ENCODE measurements at regions not wholly inside any gene's neighbourhood (a gene's known extent, or its start where the extent isn't known, plus 50 kb on each side); places are given as distances from the start of the nearest gene placed in this dataset.

GRCh38 chrX:117532339-117532738 lies 584.3 kb downstream of the KLHL13 start:
- no peaks in the 10 kb centered on the region for H3K27me3 ChIP-seq
- DNase-seq, result no peak
- ATAC-seq, result no peak
- no peak overlapping the region for H3K4me3 ChIP-seq
- H3K9me3 ChIP-seq, result no peaks in the 10 kb centered on the region
- H3K36me3 ChIP-seq, result no peaks in the 10 kb centered on the region
- no peak overlapping the region for H3K27ac ChIP-seq
- no peaks in the 10 kb centered on the region for H3K4me1 ChIP-seq
- TF ChIP-seq CTCF (IDR thresholded peaks at IDR 0.05), result no peak
- no peak for TF ChIP-seq POLR2A (IDR thresholded peaks at IDR 0.05)
- intact Hi-C loops (cut with DNase I), result no loop called here

- TF ChIP-seq CTCF (IDR thresholded peaks at IDR 0.05), result no peak
- no peak for TF ChIP-seq POLR2A (IDR thresholded peaks at IDR 0.05)
- 71 to 80% (median 75%) methylated on average over 4 of the region's 4 CpGs for WGBS, 4 donors
Measured at GRCh38 chrX:117522725-117523700, 593.6 kb downstream of the KLHL13 start.

GRCh38 chrX:117517994-117518393 lies 598.6 kb downstream of the KLHL13 start:
- 59 to 85% (median 73%) methylated on average over 1 of the region's 1 CpG for WGBS, 4 donors
- TF ChIP-seq POLR2A (IDR thresholded peaks at IDR 0.05) (no peak), CTCF (IDR thresholded peaks at IDR 0.05) (no peak)

More at GRCh38 chrX:117522725-117523700, 593.6 kb downstream of the KLHL13 start:
- no peak for DNase-seq
- intact Hi-C loops (cut with DNase I), result no loop called here
- Histone ChIP-seq H3K4me3 (no peak overlapping the region), H3K4me1 (no peaks in the 10 kb centered on the region), H3K9me3 (no peaks in the 10 kb centered on the region), H3K27me3 (no peaks in the 10 kb centered on the region), H3K36me3 (no peaks in the 10 kb centered on the region), H3K27ac (no peak overlapping the region)
- ATAC-seq, result peak in 2 of 4 donors; percentile 44 to 45

GRCh38 chrX:117511379-117511778 lies 605.2 kb downstream of the KLHL13 start:
- DNase-seq (peak in 1 of 5 donors; percentile 6), ATAC-seq (no peak)
- Histone ChIP-seq H3K27ac (no peak overlapping the region), H3K4me3 (no peak overlapping the region), H3K4me1 (no peaks in the 10 kb centered on the region), H3K27me3 (no peaks in the 10 kb centered on the region), H3K9me3 (no peaks in the 10 kb centered on the region), H3K36me3 (no peaks in the 10 kb centered on the region)
- TF ChIP-seq CTCF (IDR thresholded peaks at IDR 0.05) (no peak), POLR2A (IDR thresholded peaks at IDR 0.05) (no peak)
- intact Hi-C loops (cut with DNase I), result no loop called here

More at GRCh38 chrX:117517994-117518393, 598.6 kb downstream of the KLHL13 start:
- Histone ChIP-seq H3K27ac (no peak overlapping the region), H3K4me3 (no peak overlapping the region), H3K9me3 (no peaks in the 10 kb centered on the region), H3K27me3 (no peaks in the 10 kb centered on the region), H3K36me3 (no peaks in the 10 kb centered on the region), H3K4me1 (no peaks in the 10 kb centered on the region)
- intact Hi-C loops (cut with DNase I), result no loop called here
- no peak for DNase-seq
- no peak for ATAC-seq
